ENCODE measurements at regions not wholly inside any gene's neighbourhood (a gene's known extent, or its start where the extent isn't known, plus 50 kb on each side); places are given as distances from the start of the nearest gene placed in this dataset.

DNA sequence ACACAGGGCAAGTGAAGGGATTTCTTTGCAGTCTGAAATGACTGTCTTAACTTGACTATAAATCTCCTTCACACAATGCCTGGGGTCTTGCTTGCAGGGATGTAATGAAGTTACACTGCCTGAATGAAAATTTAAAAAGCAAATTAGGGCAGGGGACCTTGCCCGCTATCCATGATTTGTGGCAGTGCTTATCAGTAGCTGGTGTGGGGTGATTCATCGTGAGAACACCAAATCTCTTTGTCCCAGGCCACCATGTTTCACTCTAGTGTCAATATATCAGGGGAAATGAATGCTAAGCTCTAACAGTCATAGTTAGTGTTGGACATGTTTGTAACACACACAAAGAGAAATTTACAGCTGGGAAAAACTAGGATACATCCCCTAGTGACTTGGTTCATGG lies 713.7 kb upstream of the EPHA7 start:
- TF ChIP-seq, protein P1, sequence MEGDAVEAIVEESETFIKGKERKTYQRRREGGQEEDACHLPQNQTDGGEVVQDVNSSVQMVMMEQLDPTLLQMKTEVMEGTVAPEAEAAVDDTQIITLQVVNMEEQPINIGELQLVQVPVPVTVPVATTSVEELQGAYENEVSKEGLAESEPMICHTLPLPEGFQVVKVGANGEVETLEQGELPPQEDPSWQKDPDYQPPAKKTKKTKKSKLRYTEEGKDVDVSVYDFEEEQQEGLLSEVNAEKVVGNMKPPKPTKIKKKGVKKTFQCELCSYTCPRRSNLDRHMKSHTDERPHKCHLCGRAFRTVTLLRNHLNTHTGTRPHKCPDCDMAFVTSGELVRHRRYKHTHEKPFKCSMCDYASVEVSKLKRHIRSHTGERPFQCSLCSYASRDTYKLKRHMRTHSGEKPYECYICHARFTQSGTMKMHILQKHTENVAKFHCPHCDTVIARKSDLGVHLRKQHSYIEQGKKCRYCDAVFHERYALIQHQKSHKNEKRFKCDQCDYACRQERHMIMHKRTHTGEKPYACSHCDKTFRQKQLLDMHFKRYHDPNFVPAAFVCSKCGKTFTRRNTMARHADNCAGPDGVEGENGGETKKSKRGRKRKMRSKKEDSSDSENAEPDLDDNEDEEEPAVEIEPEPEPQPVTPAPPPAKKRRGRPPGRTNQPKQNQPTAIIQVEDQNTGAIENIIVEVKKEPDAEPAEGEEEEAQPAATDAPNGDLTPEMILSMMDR (IDR thresholded peaks at IDR 0.05 in 4 of 5, conservative IDR thresholded peaks at IDR 0.05 in 1 of 5), result no peak
- TF ChIP-seq POLR2A (IDR thresholded peaks at IDR 0.05), result no peak

Measured in gastrocnemius medialis (tissue), 4 donors.